GM23338 (cell line): ENCODE measurements at regions not wholly inside any gene's neighbourhood (a gene's known extent, or its start where the extent isn't known, plus 50 kb on each side); places are given as distances from the start of the nearest gene placed in this dataset.
"Not testable (repeated sequence)": the region's sequence is repeated elsewhere in the genome, so short reads cannot be mapped to it uniquely, and the experiment has no call there.

Source experiments
- ATAC-seq: fragments of 200-7000 bp; cut with Tn5 transposase; 3 replicates; pipeline ENCODE4 v1.9.1; 2020
- DNase-seq: peaks from one replicate; pipeline ENCODE4 v3.0.0-alpha.2; 2015; ENCODE audit warnings: low spot score
- H2AFZ ChIP-seq: fragments of 200-600 bp; sonication (generic); 2 replicates; pipeline ENCODE4 v1.8.0; 2016; ENCODE audit warnings: antibody characterized with exemption, mild to moderate bottlenecking, moderate library complexity
- H3F3A ChIP-seq: fragments of 200-600 bp; sonication (generic); replicated peaks from 2 replicates; pipeline ENCODE4 v1.8.0; 2017; ENCODE audit warnings: antibody characterized with exemption, mixed run types, low read depth
- H3K27ac ChIP-seq: fragments of 200-600 bp; sonication (generic); 2 replicates; pipeline ENCODE4 v1.6.1; 2016; ENCODE audit warnings: low read depth
- H3K27me3 ChIP-seq: fragments of 200-600 bp; sonication (generic); 2 replicates; pipeline ENCODE4 v1.8.0; 2016; ENCODE audit warnings: mild to moderate bottlenecking, mixed run types, moderate library complexity; ENCODE audit not compliant: insufficient read depth
- H3K36me3 ChIP-seq: fragments of 200-600 bp; sonication (generic); 2 replicates; pipeline ENCODE4 v1.8.0; 2016; ENCODE audit warnings: mild to moderate bottlenecking; ENCODE audit not compliant: insufficient read depth
- H3K4me1 ChIP-seq: fragments of 200-600 bp; sonication (generic); 2 replicates; pipeline ENCODE4 v1.8.0; 2016; ENCODE audit warnings: mild to moderate bottlenecking, moderate library complexity; ENCODE audit not compliant: insufficient read depth
- H3K4me2 ChIP-seq: fragments of 200-600 bp; sonication (generic); 2 replicates; pipeline ENCODE4 v1.7.1; 2017; ENCODE audit warnings: mixed run types
- H3K4me3 ChIP-seq: fragments of 200-600 bp; sonication (generic); 2 replicates; pipeline ENCODE4 v1.6.1; 2016; ENCODE audit warnings: mixed run types
- H3K79me2 ChIP-seq: fragments of 200-600 bp; sonication (generic); replicated peaks from 2 replicates; pipeline ENCODE4 v1.8.0; 2017; ENCODE audit warnings: mild to moderate bottlenecking; ENCODE audit not compliant: insufficient read depth
- H3K9me2 ChIP-seq: fragments of 200-600 bp; sonication (generic); 2 replicates; pipeline ENCODE4 v1.8.0; 2017; ENCODE audit not compliant: insufficient read depth
- H4K20me1 ChIP-seq: fragments of 200-600 bp; sonication (generic); replicated peaks from 2 replicates; pipeline ENCODE4 v1.8.0; 2017; ENCODE audit warnings: mild to moderate bottlenecking; ENCODE audit not compliant: insufficient read depth
- H3K27ac Mint-ChIP-seq: 2 replicates; pipeline ENCODE4 v1.8.0; 2020; ENCODE audit warnings: inconsistent platforms, mild to moderate bottlenecking, moderate library complexity, mixed read lengths
- H3K27me3 Mint-ChIP-seq: 3 replicates; pipeline ENCODE4 v1.8.0; 2022; ENCODE audit warnings: low read depth, mild to moderate bottlenecking, moderate library complexity, mixed read lengths, inconsistent platforms; ENCODE audit not compliant: insufficient read depth, poor library complexity
- H3K36me3 Mint-ChIP-seq: 3 replicates; pipeline ENCODE4 v1.8.0; 2021; ENCODE audit warnings: low read depth, mild to moderate bottlenecking, inconsistent platforms, moderate library complexity, mixed read lengths
- H3K4me1 Mint-ChIP-seq: 3 replicates; pipeline ENCODE4 v1.8.0; 2020; ENCODE audit warnings: mild to moderate bottlenecking, inconsistent platforms, mixed read lengths
- H3K4me3 Mint-ChIP-seq: 3 replicates; pipeline ENCODE4 v1.8.0; 2021; ENCODE audit warnings: moderate library complexity, mild to moderate bottlenecking, inconsistent platforms, mixed read lengths
- H3K9me3 Mint-ChIP-seq: 3 replicates; pipeline ENCODE4 v1.8.0; 2020; ENCODE audit warnings: moderate library complexity, mild to moderate bottlenecking, inconsistent platforms, mixed read lengths
- CREB1 ChIP-seq: fragments of 250-450 bp; sonication (Bioruptor Pico); IDR thresholded peaks from 2 replicates; pipeline ENCODE4 v1.5.0; 2020; ENCODE audit warnings: low read depth, mild to moderate bottlenecking, moderate library complexity
- CTCF ChIP-seq, 2 experiments: fragments of 200-600 bp in 1 of 2; sonication (generic) in 1 of 2; conservative IDR thresholded peaks; 2 replicates each; pipeline versions ENCODE4 v1.5.1 to v1.6.1; 2016 to 2017; ENCODE audit warnings: antibody characterized with exemption in 2 of 2, low read depth in 2 of 2, mild to moderate bottlenecking in 2 of 2, moderate library complexity in 1 of 2
- STAT1 ChIP-seq: IDR thresholded peaks from one replicate; pipeline ENCODE4 v1.6.1; 2016; ENCODE audit warnings: antibody characterized with exemption; ENCODE audit not compliant: unreplicated experiment
- ZNF114 ChIP-seq: fragments of 250-450 bp; sonication (Bioruptor Pico); IDR thresholded peaks from 2 replicates; pipeline ENCODE4 v1.5.0; 2020; ENCODE audit warnings: mild to moderate bottlenecking, moderate library complexity
- ZNF331 ChIP-seq: fragments of 250-450 bp; sonication (Bioruptor Pico); IDR thresholded peaks from 2 replicates; pipeline ENCODE4 v1.5.0; 2020; ENCODE audit warnings: low read depth, mild to moderate bottlenecking, moderate library complexity

- ATAC-seq: peak; percentile 77
- Mint-ChIP-seq H3K27me3 (no peaks in the 10 kb centered on the region), H3K9me3 (no peaks in the 10 kb centered on the region), H3K36me3 (no peaks in the 10 kb centered on the region), H3K4me3 (no peak overlapping the region), H3K27ac (no peak overlapping the region), H3K4me1 (peaks cover 11% of the 10 kb centered on the region; the same call in 2 of the 3 replicates)
- peak; percentile 38 for DNase-seq
- Histone ChIP-seq H4K20me1 (no peaks in the 10 kb centered on the region), H3F3A (no peaks in the 10 kb centered on the region), H2AFZ (no peak overlapping the region), H3K79me2 (no peaks in the 10 kb centered on the region), H3K36me3 (no peaks in the 10 kb centered on the region), H3K4me2 (no peak overlapping the region), H3K27me3 (no peaks in the 10 kb centered on the region), H3K9me2 (no peaks in the 10 kb centered on the region), H3K4me1 (peaks cover 12% of the 10 kb centered on the region), H3K27ac (no peak overlapping the region), H3K4me3 (no peak overlapping the region)
- TF ChIP-seq ZNF114 (CRISPR knock-in tag) (no peak), CTCF (conservative IDR thresholded peaks at IDR 0.05; ENCODE audit: low read depth in 2 of 2) (peak; percentile 10 to 33; a peak in 2 of 4 replicates)
Measured at GRCh38 chrX:131405497-131405896, 116.4 kb upstream of the IGSF1 start.

- Mint-ChIP-seq H3K27me3 (no peaks in the 10 kb centered on the region), H3K27ac (no peak overlapping the region), H3K9me3 (no peaks in the 10 kb centered on the region), H3K4me1 (no peaks in the 10 kb centered on the region), H3K4me3 (no peak overlapping the region), H3K36me3 (no peaks in the 10 kb centered on the region)
- Histone ChIP-seq H3K9me2 (no peaks in the 10 kb centered on the region), H3K36me3 (no peaks in the 10 kb centered on the region), H3F3A (no peaks in the 10 kb centered on the region), H3K4me3 (no peak overlapping the region), H4K20me1 (no peaks in the 10 kb centered on the region), H3K27ac (no peak overlapping the region), H3K4me2 (no peak overlapping the region), H3K4me1 (no peaks in the 10 kb centered on the region), H2AFZ (no peak overlapping the region), H3K79me2 (no peaks in the 10 kb centered on the region), H3K27me3 (no peaks in the 10 kb centered on the region)
- ATAC-seq (no peak), DNase-seq (no peak)
- TF ChIP-seq ZNF331 (CRISPR knock-in tag) (no peak), CREB1 (CRISPR knock-in tag) (no peak)
Measured at GRCh38 chrX:131424895-131425294, 119.0 kb upstream of the OR13H1 start.

GRCh38 chrX:131430465-131430864, 113.4 kb upstream of the OR13H1 start:
- not testable (repeated sequence) for H3K4me1 Mint-ChIP-seq, H3K27ac ChIP-seq, H3K4me3 ChIP-seq, H3K4me1 ChIP-seq, H2AFZ ChIP-seq, H3K4me2 ChIP-seq, H3K4me3 Mint-ChIP-seq, H3K9me2 ChIP-seq, H3F3A ChIP-seq, H3K79me2 ChIP-seq, H3K27me3 ChIP-seq, H3K9me3 Mint-ChIP-seq, DNase-seq, ATAC-seq, H3K36me3 Mint-ChIP-seq, H3K36me3 ChIP-seq, H4K20me1 ChIP-seq, H3K27me3 Mint-ChIP-seq, H3K27ac Mint-ChIP-seq

- no peaks in the 10 kb centered on the region for H3F3A ChIP-seq
- no peaks in the 10 kb centered on the region for H3K27me3 ChIP-seq
- H3K4me1 ChIP-seq: no peaks in the 10 kb centered on the region
- no peaks in the 10 kb centered on the region for H4K20me1 ChIP-seq
- DNase-seq: no peak
- no peaks in the 10 kb centered on the region for H3K36me3 ChIP-seq
- H3K27ac Mint-ChIP-seq: no peak overlapping the region
- no peaks in the 10 kb centered on the region for H3K9me2 ChIP-seq
- H3K9me3 Mint-ChIP-seq: no peaks in the 10 kb centered on the region
- H3K79me2 ChIP-seq: no peaks in the 10 kb centered on the region
- no peak overlapping the region for H3K4me2 ChIP-seq
- no peak overlapping the region for H2AFZ ChIP-seq
- H3K4me3 ChIP-seq: no peak overlapping the region
- H3K4me3 Mint-ChIP-seq: no peak overlapping the region
- H3K4me1 Mint-ChIP-seq: no peaks in the 10 kb centered on the region
- H3K36me3 Mint-ChIP-seq: no peaks in the 10 kb centered on the region
- no peak overlapping the region for H3K27ac ChIP-seq
- TF ChIP-seq STAT1: no peak
- no peak for TF ChIP-seq CTCF (conservative IDR thresholded peaks at IDR 0.05; ENCODE audit: low read depth in 2 of 2)
- no peak for ATAC-seq
- H3K27me3 Mint-ChIP-seq: peaks cover 3% of the 10 kb centered on the region
Measured at GRCh38 chrX:131441033-131441432, 102.8 kb upstream of the OR13H1 start.
